HG03039 (cell line): ENCODE measurements at regions not wholly inside any gene's neighbourhood (a gene's known extent, or its start where the extent isn't known, plus 50 kb on each side); places are given as distances from the start of the nearest gene placed in this dataset.
"Not testable (repeated sequence)": the region's sequence is repeated elsewhere in the genome, so short reads cannot be mapped to it uniquely, and the experiment has no call there.

Experiments used
- ATAC-seq: cut with Tn5 transposase; IDR thresholded peaks from one replicate; pipeline ENCODE4 v1.9.1; 2021; ENCODE audit warnings: mild to moderate bottlenecking, moderate library complexity; ENCODE audit not compliant: unreplicated experiment

DNA sequence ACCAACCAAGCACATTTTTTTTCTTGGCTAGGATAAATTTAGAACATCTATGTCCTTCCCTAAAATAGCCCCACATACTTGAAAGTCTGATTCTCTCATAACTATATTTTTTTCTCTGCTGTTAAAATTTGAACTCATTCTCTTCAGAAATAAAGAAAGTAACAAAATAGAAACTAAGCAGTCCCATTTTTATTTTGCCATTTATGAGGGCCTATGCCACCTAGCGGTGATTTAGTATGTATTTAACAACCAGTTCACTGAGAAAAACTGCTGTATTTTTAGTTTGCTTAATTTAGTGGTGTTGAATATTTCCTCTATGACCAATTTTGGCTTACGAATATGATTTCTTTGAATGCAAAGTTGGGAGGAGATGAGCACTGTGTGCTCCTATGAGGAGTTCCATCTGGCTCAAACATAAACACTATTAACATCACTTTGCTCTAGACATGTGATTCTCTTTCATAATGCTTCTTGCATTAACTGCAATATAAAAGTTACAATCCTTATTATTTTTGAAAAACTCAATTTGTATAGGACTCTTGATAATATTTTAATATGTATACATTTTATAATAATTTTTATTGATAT, 116.6 kb downstream of the SYT15B start:
- ATAC-seq = not testable (repeated sequence)

GRCh38 chr10:47626975-47627374, 103.5 kb upstream of the AGAP9 start:
- ATAC-seq = not testable (repeated sequence)

GRCh38 chr10:47622719-47623118, 99.3 kb upstream of the AGAP9 start:
- ATAC-seq = not testable (repeated sequence)

DNA sequence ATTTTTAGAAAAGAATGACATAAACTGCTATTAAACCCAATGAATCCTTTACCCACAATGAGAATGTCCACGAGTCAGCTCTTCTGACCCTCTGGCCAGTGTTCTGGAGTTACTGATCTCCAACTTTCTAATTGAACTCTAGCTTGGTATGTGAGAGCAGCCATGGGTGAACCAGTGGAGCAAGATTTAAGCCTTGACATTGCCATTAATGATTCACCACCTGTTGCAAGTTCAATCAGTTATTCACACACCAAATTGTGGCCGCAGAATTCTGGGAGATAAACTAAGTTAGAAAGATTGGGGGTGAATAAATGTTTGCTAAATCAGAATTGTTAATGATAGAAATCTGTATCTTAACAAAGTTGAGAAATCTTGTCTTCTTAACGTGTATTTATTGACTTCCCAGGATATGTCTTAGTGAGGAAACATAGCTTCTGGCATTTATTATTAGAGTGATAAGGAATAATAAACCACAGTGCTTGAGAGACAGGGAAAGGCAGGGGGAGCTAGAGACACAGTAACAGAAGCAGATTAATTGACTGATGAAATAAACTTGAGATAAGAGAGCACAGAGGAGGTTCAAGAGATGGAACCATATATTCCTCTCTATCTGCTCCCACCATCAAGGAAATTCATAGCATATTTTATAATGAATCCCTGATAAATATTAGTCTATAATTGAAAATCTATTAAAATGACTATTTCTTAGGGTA, 96.0 kb upstream of the AGAP9 start:
- not testable (repeated sequence) for ATAC-seq

DNA sequence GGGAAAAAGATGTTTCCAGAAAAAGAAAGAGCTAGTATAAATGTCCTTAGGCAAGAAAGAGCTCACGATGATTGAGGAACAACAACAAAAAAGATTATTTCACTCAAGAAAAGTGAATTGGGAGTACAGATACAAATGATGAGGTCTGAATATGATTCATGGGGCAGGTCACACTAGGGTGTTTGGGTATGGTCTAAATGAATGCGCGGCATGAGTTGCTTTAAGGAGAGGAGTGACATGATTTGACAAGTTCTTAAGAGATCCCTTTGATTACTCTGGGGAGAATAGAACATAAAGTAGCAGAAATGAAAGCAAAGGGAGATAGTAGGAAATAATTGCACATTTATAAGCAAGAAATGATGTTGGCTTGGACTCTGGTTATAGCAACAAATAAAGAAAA, 85.9 kb upstream of the AGAP9 start:
- not testable (repeated sequence) for ATAC-seq

DNA sequence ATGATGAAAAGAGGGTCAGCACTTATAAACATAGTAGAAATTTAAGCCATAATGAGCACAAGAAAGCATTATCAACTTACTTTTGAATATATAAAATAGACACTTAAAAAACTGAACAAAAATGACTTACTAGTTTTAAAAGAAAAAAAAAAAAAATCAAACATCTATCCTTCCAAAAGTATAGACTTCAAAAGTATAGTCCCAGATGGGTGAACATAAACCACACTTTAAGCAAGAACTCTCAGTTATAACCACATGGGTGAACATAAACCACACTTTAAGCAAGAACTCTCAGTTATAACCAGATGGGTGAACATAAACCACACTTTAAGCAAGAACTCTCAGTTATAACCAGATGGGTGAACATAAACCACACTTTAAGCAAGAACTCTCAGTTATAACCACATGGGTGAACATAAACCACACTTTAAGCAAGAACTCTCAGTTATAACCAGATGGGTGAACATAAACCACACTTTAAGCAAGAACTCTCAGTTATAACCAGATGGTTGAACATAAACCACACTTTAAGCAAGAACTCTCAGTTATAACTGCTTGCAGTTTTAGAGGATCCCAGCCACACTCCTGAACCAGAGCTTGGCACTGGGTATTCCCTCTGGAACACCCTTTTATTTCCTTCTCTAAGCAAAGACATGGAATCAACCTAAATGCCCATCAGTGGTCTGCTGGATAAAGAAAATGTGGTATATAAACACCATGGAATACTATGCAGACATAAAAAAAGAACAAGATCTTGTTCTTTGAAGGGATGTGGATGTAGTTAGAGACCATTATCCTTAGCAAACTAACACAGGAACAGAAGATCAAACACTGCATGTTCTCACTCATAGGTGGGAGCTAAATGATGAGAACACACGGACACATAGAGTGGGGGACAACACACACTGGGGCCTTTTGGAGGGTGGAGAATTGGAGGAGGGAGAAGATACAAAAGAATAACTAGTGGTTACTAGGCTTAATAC, 82.6 kb upstream of the AGAP9 start:
- not testable (repeated sequence) for ATAC-seq

DNA sequence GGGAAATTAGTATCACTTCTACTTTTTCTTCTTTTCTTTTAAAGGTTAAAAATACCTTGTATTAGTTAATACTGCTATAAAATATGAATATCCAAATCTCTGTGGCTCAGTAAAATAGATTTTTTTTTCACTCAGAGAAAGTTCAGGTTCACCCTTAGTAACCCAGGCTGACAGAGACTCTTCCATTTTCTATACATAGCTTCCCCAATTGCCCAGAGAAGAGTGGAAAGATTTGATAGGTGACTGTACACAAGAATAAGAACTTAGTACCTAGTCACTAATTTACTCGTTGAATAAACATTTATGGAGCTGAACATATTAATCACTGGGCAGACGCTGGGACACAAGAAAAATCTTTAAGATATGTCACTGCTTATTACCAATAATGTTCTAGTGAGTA, 77.2 kb upstream of the AGAP9 start:
- not testable (repeated sequence) for ATAC-seq

- not testable (repeated sequence) for ATAC-seq
Observed at GRCh38 chr10:47600127-47600526, 76.7 kb upstream of the AGAP9 start.

GRCh38 chr10:47599657-47600056, 76.2 kb upstream of the AGAP9 start:
- ATAC-seq = not testable (repeated sequence)

DNA sequence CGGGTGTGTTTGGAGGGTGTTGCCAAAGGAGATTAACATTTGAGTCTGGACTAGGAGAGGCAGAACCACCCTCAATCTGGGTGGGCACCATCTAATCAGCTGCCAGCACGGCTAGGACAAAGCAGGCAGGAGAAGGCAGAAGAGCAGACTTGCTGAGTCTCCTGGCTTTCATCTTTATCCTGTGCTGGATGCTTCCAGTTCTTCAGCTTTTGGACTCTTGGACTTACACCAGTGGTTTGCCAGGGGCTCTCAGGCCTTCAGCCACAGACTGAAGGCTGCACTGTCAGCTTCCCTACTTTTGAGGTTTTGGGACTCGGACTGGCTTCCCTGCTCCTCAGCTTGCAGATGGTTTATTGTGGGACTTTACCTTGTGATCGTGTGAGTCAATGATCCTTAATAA, 70.4 kb upstream of the AGAP9 start:
- ATAC-seq = not testable (repeated sequence)

DNA sequence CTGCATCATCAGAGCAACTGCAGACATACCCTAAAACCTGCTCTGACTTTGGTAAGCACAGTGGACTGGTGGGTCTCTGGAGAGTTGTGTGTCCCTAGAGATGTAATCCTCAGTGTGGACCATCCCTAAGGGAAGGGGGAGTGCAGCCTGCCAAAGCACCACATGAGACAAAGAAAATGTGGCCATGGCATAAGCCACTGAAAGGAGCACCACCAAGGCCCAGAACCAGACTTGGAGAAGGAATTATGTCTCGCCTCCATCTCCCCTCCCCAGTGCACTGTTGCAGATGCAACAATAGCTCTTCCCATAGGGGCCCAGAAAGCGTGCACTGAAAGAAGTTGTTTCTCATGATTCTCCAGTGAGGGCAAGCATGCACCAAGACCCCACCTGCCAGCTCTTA, 69.7 kb upstream of the AGAP9 start:
- not testable (repeated sequence) for ATAC-seq

GRCh38 chr10:47590956-47591355, 67.5 kb upstream of the AGAP9 start:
- ATAC-seq = not testable (repeated sequence)

DNA sequence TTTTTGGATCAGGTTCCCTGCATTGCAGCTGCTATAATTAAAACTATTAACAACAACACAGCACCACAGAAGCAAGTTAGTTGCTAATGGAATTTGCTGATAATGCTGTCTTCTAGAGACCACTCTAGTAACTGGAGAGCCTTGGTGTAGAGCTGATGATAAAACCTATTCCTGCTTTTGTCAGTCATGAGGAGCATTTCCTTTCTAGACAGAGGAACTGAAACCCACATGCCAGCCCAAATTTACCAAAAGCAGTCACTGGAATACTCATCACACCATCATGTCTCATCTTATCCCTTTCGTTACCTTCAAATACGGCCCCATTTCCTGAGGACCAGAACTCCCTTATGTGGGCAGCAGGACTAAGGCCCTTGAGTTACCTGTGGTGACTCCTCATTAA, 67.1 kb upstream of the AGAP9 start:
- not testable (repeated sequence) for ATAC-seq

- not testable (repeated sequence) for ATAC-seq
Observed at GRCh38 chr10:47582051-47582450, 58.6 kb upstream of the AGAP9 start.

- ATAC-seq = not testable (repeated sequence)
Observed at GRCh38 chr10:47580063-47580462, 56.6 kb upstream of the AGAP9 start.

- ATAC-seq = peak; percentile 62
Observed at GRCh38 chr10:47578547-47578946, 55.1 kb upstream of the AGAP9 start.
